ENCODE measurements at regions not wholly inside any gene's neighbourhood (a gene's known extent, or its start where the extent isn't known, plus 50 kb on each side); places are given as distances from the start of the nearest gene placed in this dataset.

DNA sequence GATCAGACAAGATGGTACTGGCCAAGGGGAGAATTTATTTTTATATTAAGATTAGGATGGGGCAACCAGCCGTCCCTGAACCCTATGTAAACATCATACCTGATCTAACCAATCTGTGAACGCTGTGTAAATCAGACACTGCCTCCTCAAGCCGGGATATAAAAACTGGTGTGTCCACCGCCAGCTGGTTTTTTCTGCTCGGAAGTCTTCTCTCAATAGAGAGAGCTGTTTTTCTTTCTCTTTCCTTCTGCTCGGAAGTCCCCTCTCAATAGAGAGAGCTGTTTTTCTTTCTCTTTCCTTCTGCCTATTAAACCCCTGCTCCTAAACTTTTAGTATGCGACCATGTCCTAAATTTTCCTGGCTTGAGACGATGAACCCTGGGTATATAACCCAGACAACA, 615.5 kb upstream of the NUDT12 start:
- TF ChIP-seq, protein P1, sequence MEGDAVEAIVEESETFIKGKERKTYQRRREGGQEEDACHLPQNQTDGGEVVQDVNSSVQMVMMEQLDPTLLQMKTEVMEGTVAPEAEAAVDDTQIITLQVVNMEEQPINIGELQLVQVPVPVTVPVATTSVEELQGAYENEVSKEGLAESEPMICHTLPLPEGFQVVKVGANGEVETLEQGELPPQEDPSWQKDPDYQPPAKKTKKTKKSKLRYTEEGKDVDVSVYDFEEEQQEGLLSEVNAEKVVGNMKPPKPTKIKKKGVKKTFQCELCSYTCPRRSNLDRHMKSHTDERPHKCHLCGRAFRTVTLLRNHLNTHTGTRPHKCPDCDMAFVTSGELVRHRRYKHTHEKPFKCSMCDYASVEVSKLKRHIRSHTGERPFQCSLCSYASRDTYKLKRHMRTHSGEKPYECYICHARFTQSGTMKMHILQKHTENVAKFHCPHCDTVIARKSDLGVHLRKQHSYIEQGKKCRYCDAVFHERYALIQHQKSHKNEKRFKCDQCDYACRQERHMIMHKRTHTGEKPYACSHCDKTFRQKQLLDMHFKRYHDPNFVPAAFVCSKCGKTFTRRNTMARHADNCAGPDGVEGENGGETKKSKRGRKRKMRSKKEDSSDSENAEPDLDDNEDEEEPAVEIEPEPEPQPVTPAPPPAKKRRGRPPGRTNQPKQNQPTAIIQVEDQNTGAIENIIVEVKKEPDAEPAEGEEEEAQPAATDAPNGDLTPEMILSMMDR (IDR thresholded peaks at IDR 0.05) = no peak
- TF ChIP-seq POLR2A (IDR thresholded peaks at IDR 0.05) = no peak

Data from right lobe of liver (tissue), 4 donors.